ENCODE measurements at regions not wholly inside any gene's neighbourhood (a gene's known extent, or its start where the extent isn't known, plus 50 kb on each side); places are given as distances from the start of the nearest gene placed in this dataset.
"Not testable (repeated sequence)": the region's sequence is repeated elsewhere in the genome, so short reads cannot be mapped to it uniquely, and the experiment has no call there.

GRCh38 chr6:14239097-14239496, 121.5 kb downstream of the CD83 start:
- no peak for ATAC-seq (ENCODE audit: low FRiP score)
- no peak for TF ChIP-seq CTCF (IDR thresholded peaks at IDR 0.05)
- no peak for DNase-seq (ENCODE audit: low spot score)

- no peak for TF ChIP-seq CTCF (IDR thresholded peaks at IDR 0.05)
- ATAC-seq (ENCODE audit: low FRiP score) (no peak), DNase-seq (ENCODE audit: low spot score) (no peak)
These were observed 123.0 kb downstream of the CD83 start for GRCh38 chr6:14240411-14241166.

- DNase-seq (ENCODE audit: low spot score) (no peak), ATAC-seq (ENCODE audit: low FRiP score) (no peak)
- no peak for TF ChIP-seq CTCF (IDR thresholded peaks at IDR 0.05)
These were observed 123.9 kb downstream of the CD83 start for GRCh38 chr6:14241255-14242070.

- not testable (repeated sequence) for ATAC-seq (ENCODE audit: low FRiP score); DNase-seq (ENCODE audit: low spot score)
These were observed 125.3 kb downstream of the CD83 start for GRCh38 chr6:14242912-14243311.

GRCh38 chr6:14243597-14243996, 126.0 kb downstream of the CD83 start:
- ATAC-seq (ENCODE audit: low FRiP score), result no peak
- TF ChIP-seq CTCF (IDR thresholded peaks at IDR 0.05), result no peak
- DNase-seq (ENCODE audit: low spot score), result no peak

GRCh38 chr6:14246876-14247275, 129.3 kb downstream of the CD83 start:
- ATAC-seq (ENCODE audit: low FRiP score) (no peak), DNase-seq (ENCODE audit: low spot score) (no peak)
- no peak for TF ChIP-seq CTCF (IDR thresholded peaks at IDR 0.05)

GRCh38 chr6:14250573-14250972, 133.0 kb downstream of the CD83 start:
- TF ChIP-seq CTCF (IDR thresholded peaks at IDR 0.05), result no peak
- ATAC-seq (ENCODE audit: low FRiP score) (no peak), DNase-seq (ENCODE audit: low spot score) (no peak)

Data from omental fat pad (tissue), 3 donors.